Esophagus muscularis mucosa (tissue), 3 donors: ENCODE measurements at regions not wholly inside any gene's neighbourhood (a gene's known extent, or its start where the extent isn't known, plus 50 kb on each side); places are given as distances from the start of the nearest gene placed in this dataset.

Experiments used
- CTCF ChIP-seq, 3 experiments: fragments of 200-600 bp in 2 of 3; fragments of 450-650 bp in 1 of 3; sonication (generic) in 2 of 3; IDR thresholded peaks; one replicate each; pipeline ENCODE4 v1.5.1; 2017 to 2019; ENCODE audit warnings: antibody characterized with exemption in 3 of 3, mild to moderate bottlenecking in 2 of 3, moderate library complexity in 1 of 3
- POLR2A ChIP-seq: fragments of 450-650 bp; IDR thresholded peaks from one replicate; pipeline ENCODE4 v1.6.1; 2017; ENCODE audit warnings: antibody characterized with exemption, moderate library complexity, mild to moderate bottlenecking, low read depth
- POLR2AphosphoS5 ChIP-seq, 2 donors: sonication (generic); formaldehyde crosslinking; IDR thresholded peaks; one replicate each; pipeline ENCODE4 v1.6.1; 2017; ENCODE audit warnings: antibody characterized with exemption in 2 of 2

- no peak for TF ChIP-seq POLR2A
- TF ChIP-seq CTCF (IDR thresholded peaks at IDR 0.05) = no peak
- no peak for TF ChIP-seq POLR2AphosphoS5 (IDR thresholded peaks at IDR 0.05)
Measured at GRCh38 chr1:188420177-188420576, 1591.4 kb downstream of the PLA2G4A start.
